NCI-H1092 treated with DMSO at 0.1 percent for 48 hours (cell line): ENCODE measurements at regions not wholly inside any gene's neighbourhood (a gene's known extent, or its start where the extent isn't known, plus 50 kb on each side); places are given as distances from the start of the nearest gene placed in this dataset.
"Not testable (repeated sequence)": the region's sequence is repeated elsewhere in the genome, so short reads cannot be mapped to it uniquely, and the experiment has no call there.

Source experiments
- DNase-seq: peaks from one replicate; lab custom pipeline; 2025; lab: John Stamatoyannopoulos, UW

DNA sequence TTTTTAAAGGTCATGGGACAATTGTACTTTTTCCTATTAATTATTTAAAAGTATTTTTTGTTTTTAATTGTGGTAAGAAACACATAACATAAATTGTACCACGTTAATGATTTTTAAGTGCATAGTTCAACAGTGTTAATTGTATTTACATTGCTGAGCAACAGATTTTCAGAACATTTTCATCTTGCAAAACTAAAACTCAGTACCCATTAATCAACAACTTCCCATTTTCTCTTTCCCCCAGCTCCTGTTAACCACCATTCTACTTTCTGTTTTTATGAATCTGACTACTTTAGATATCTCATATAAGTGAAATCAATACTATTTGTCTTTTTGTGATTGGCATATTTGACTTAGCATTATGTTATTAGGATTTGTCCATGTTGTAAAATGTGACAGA, 483.9 kb upstream of the ZNF804A start:
- no peak for DNase-seq

DNA sequence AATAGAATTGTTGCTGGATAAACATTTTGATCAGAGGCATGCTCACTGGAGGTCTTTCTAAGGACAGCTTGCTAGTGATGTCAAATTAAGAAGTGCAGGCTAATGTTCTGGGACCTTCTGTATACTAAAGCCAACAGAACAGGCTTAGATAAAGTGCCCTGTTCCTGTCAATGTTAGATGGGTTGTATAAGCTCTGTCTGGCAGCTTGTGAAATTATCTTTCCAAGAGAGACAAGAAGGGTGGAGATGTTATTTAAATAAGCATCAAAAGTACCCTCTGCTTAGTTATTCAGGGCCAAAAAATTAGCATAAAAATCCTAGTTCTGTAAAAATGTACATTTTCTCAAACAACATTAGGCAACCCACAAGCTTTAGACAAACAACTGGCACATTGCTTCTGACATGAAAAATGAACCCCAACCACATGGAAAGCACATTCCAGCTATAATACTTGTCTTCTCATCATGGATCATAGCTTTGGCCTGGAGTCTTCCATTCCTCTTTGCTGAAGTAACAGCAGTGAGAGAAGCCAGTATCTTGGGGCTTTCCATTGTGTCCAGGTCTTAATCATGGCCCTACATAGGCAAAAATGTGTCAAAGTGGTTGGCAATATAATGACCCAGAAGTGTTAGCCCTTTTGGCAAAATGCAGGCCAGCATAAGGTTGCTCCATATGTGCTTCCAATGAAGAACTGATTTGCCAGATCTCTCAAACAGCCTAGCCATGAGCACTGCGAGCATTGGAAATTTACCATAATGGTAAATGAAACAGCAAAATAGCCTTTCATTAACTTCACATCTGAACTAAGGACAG, 478.1 kb upstream of the ZNF804A start:
- DNase-seq: no peak

DNA sequence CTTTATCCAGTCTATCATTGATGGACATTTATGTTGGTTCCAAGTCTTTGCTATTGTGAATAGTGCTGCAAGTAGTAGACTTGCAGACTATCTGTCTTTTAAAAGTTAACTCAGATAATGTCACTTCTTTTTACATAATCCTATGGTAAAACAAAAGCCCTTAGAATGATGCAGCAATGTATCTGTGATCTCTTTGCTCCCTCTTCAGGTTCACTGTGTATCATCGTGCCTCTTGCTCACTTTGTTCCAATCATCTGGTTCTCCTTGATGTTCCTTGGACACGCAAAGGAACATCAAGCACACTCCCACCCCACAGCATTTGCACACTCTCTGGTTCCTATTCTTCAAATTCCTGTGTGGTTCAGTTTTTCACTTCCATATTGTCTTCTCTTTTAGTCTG, 472.5 kb upstream of the ZNF804A start:
- no peak for DNase-seq

DNA sequence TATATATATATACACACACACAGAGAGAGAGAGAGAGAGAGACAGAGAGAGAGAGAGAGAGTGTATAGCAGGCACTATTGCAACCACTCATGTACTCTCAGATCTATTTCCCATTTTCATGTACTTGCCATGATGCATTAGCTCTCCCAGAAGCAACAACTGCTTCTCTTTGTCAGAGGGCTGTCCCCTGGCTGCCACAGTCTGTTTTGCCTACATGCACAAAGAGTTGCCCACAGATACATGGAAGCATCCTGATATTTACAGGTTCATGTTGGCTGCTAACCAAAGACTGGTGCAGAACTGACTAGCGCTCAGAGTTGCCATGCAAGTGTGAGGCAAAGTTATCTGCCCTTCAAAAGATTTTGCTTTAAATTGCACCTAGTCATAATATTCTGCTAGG, 469.3 kb upstream of the ZNF804A start:
- no peak for DNase-seq

DNA sequence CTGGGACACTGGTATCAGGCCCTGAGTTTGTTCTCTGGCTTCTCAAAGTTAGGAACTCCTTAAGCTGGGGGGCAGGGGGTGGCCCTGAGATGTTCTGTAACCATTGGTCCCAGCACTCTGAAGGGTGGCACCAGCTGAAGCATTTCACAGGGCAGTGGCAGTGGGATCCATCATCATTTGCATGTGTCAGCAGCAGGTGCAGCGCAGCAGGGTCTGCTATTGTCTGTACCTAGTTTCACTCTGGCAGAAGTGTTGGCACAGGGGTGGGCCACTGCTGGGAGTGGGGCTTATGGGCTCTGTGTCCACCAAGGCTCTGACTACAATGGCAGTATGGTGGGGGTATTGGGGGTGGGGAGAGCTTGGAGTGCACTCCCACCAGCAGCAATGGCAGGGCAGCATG, 460.4 kb upstream of the ZNF804A start:
- no peak for DNase-seq

DNA sequence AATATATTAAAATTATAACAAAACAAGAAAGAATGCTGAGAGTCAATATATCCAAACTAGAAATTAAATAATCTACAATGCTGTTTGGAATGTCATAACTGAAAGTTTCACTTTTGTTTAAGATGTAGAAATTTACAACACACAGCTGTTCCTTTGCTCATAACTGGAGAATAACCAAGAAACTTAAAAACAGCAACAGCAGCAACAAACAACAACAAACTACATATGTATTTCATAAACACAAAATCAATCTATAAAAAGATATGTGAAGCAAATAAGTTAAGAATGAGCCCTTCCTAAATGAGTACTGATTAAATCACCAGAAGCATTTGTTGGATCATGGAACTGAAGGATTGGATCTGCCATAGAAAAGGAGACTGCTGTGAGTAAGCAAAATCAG, 456.5 kb upstream of the ZNF804A start:
- no peak for DNase-seq

DNA sequence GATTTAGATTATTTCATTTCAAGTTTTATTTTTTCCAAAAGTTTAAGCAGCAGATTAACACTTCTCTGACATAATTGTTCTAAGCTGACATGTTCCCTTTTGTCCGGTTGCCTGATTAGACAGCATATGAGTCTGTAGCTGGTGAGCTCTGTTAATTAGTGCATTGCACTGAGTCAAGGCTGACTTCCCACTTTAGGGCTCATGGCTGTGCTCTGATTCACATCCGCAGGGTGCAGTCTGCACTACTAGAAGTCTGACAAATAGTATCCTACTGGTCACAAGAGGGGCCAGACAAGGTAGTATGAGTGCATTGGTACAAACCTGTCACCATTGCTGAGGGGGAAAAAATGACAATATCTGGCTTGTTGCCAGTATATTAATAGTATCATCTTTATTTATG, 443.9 kb upstream of the ZNF804A start:
- no peak for DNase-seq

DNA sequence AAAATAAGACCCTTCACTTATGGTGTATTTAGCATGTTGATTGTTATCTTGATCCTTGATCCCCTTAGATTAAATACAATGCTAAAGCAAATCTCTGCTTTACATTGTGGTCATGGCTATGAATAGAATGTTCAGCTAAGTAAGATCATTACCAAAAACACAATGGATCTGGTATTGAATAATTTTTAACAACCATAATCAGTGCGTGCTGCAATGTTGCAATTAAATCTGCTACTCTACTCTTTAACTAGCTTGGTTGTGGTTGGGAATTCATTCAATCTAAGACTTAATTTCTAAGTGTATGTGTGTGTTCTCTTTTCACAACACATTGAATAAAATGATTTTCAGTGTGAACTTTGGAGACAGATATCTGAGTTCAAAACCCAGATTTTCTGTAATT, 442.5 kb upstream of the ZNF804A start:
- DNase-seq: no peak

DNA sequence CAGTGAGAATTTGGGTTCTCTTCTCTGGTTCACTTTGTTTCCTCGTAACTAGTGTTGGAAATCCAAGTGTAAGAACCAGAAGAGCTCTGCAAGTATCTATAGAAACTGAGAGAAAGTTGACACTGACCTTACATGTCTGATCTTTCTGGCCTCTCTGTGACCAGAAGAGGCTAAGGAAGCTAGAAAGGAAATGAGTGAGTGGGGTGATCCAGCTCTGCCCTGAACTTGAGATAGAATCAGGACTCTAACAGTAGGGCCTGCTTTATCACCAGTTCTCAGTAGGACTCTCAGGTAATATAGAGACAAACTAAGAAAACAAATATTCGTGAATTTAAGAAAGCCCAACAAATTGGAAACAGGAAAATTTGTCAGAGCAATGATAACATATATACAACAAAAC, 441.2 kb upstream of the ZNF804A start:
- DNase-seq: no peak

DNA sequence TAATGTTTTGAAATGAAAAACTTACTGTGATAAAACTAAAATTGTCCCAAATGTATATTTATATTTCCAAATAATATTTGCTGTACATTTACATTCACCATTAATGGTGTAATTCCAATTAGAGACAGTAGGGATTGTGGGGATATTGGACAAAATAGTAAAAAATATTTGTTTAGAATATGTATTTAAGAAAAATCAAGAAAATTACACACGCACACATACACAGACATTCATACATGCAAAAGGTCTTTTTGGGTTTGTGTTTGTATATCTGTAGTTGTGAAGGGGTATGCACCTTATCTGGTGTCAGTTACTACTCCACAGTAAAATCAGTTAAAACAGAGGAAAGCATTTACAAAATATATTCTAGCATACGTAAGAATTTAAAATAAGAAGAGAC, 435.9 kb upstream of the ZNF804A start:
- no peak for DNase-seq

DNA sequence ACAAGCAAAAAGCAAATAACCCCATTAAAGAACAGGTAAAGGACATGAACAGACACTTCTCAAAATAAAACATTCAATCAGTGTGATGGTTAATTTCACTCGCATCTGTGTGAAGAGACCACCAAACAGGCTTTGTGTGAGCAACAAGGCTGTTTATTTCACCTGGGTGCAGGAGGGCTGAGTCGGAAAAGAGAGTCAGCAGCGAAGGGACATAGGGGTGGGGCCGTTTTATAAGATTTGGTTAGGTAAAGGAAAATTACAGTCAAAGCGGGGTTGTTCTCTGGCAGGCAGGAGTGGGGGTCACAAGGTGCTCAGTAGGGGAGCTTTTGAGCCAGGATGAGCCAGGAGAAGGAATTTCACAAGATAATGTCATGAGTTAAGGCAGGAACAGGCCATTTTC, 429.5 kb upstream of the ZNF804A start:
- not testable (repeated sequence) for DNase-seq

DNA sequence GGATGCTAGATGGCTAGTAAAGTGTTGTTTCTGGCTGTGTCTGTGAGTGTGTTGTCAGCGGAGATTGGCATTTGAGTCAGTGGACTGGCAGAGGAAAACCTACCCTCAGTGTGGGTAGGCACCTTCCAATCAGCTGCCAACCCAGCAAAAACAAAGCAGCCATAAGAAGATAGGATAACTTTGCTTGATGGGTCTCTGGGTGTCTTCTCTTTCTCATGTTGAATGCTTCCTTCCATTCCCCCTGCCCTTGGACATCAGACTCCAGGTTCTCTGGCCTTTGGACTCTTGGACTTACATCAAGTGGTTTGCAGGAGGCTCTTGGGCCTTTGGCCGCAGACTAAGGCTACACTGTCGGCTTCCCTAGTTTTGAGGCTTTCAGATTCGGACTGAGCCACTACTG, 429.0 kb upstream of the ZNF804A start:
- no peak for DNase-seq

DNA sequence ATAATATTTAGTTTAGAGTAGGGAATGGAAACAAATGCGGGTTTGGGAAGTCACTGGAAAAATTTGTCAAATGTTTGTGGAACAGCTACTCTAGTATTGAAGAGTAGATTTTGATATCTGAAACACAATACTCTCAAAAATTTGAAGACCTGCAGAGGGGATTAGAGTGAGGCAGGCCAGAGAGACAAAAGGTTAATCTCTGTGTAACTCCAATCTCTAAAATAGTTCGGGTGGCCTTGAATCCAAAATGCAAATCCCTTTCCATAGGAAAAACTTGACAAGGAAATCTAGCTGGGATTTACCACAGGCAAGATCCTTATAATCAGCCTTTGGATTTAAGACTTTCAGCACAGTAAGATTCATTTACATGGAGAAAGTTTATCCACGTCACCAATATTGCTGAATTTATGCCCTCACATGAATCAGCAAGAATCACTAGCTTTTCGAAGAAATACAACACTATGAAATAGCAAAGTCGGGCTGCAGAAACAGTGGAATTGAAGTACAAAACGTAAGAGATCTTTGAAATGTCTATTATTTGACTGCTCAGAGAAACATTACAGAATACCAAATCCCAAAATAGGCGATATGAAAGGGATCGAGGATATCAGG, 423.7 kb upstream of the ZNF804A start:
- no peak for DNase-seq

DNA sequence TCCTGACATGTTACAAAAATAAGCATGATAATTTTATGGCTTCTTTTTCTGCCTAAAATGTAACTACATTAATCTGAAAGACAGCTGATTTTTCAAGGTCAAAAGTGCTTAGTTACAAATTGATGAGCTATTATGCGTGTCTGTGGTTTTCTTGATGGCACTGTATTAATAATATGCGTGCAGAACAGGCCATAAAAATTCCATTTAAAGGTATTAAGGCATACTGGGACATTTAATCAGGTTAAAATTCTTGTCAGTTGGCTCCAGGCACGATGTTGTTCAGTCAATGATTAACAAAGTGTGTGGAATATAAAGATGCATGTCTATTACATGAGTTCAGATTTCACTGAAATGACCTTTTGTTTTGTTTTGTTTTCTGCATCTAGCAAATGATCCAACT, 420.1 kb upstream of the ZNF804A start:
- DNase-seq: no peak

DNA sequence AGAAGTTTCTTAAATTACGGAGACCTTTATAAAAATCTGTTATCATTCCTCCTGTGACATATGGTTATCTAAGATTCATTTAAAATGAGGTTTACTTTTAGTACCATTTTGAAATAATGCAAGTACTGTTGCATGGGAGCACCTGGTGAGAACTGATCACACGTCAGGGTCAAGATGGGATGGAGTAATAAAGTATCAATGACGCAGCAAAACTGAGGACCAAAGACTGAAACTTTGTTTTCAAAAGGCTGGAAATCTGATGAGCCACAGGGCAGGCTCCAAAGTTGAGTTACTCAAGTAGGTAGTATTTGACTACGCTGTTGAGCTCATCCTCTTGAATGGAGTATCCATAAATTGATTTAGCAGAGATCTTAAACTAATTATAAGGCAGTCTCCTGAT, 411.9 kb upstream of the ZNF804A start:
- no peak for DNase-seq

DNA sequence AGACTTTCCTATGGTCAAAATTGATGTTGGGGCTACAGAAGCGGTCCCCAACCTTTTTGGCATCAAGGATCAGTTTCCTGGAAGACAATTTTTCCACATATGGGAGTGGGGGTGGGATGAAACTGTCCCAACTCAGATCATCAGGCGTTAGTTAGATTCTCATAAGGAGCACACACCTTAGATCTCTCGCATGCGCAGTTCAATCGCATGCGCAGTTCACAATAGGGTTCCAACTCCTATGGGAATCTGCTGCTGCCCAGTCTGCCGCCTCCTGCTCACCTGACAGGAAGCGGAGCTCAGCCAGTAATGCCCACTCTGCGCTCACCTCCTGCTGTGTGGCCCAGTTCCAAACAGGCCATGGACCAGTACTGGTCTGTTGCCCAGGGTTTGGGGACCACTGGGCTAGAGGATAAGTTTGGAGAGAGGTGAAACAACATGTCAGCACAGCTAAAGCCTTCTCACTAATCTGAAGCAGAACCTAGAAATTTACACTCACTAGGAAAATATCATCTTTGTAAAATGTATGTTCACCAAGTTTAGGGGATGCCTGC, 410.8 kb upstream of the ZNF804A start:
- DNase-seq: no peak

DNA sequence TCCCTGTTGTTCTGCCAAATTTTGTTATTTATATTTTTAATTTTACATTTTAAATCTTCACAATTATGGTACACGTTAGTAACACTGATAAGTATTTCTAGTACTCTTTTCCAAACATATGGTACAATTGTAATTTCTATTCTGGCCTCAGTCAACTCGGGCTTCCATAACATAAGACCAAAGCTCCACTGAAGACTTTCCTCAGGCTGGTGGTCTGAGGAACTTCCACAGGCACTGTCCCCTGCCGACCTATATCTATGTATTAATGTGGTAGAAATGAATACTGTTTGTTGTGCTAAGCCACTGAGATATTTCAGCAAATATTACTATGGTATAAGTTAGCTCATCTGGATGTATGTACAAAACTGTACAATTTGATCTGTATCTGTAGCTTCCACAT, 407.6 kb upstream of the ZNF804A start:
- no peak for DNase-seq

DNA sequence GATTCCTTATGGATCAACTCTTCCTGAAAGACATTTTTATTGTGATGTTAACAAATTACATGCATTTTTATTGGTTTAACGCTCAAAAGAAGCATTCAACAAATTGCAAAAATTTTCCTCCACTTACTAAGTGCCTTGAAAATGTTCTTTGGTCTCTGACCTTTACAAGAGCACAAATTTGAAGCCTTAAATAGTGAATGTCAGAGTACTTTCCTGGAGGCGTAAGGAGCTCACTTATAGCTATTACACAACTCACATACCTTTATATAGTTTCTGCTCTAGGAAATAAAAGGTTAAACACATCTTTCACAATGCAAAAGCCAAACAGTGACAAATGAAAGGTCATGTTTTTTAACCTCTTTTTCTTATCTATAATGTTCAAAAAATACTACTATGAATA, 405.7 kb upstream of the ZNF804A start:
- DNase-seq: no peak

DNA sequence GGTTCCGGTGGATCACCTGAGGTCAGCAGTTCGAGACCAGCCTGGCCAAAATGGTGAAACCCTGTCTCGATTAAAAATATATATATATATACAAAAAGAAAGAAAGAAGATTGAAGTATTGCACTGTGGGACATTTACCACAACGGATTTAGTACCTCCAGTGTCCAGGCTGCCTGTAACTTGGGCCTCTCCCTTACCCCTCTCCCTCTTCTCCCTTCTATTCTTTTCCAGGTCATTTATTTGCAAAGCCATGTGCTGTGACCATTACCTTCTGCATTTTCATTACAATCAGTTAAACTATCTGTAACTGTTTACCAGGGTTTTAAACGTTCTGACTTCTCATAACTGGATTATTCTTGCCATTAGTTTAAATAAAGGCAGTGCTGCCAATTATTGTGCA, 400.9 kb upstream of the ZNF804A start:
- DNase-seq: no peak

DNA sequence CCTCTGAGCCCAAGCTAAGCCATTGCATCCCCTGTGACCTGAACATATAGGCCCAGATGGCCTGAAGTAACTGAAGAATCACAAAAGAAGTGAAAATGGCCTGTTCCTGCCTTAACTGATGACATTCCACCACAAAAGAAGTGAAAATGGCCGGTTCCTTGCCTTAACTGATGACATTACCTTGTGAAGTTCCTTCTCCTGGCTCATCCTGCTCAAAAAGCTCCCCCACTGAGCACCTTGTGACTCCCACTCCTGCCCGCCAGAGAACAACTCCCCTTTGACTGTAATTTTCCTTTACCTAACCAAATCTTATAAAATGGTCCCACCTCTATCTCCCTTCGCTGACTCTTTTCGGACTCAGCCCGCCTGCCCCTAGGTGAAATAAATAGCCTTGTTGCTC, 399.5 kb upstream of the ZNF804A start:
- not testable (repeated sequence) for DNase-seq

DNA sequence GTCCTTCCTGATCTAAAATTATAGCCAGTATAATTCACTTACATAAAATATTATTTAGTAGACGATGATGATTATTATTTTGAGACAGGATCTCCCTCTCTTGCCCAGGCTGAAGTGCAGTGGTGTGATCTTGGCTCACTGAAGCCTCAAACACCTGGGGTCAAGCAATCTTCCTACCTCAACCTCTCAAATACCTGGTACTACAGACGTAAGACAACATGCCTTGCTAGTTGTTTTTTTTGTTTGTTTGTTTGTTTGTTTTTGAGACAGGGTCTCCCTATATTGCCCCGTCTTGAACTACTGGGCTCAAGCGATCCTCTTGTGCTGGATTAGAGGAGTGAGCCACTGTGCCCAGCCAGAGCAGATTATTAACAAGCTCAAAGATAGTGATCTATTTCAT, 399.1 kb upstream of the ZNF804A start:
- DNase-seq: no peak

DNA sequence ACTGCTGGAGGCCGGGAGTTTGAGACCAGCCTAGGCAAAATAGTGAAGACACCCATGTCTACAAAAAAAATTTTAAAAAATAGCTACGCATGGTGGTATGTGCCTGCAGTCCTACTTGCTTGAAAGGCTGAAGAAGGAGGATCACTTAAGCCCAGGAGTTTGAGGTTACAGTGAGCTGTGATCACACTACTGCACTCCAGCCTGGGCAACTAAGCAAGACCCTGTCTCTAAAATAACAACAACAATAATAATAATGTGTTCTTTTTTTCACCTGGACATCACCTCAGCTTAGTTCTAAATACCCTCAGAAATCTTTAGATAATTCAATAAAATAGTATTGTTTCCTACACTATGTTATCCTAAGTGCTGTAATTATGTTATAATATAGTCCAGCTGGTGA, 397.1 kb upstream of the ZNF804A start:
- DNase-seq: no peak

DNA sequence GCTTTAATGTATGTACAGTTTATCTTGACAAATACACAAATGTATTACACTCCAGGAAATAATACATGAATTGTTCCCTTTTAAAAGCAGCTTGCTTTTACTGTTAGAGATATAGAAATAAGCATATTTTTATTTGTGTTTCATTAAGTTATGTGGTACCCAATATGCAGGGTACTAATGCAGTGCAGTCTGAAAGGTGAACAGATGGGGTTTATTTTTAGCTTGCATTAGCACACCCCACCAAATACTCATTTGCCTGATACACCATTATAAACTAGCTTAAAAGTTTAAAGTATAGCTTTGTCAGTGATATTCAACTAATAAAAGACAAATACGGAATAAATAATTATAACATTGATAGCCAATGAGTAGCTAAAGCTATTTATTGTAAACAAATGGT, 394.7 kb upstream of the ZNF804A start:
- no peak for DNase-seq
